T-cell (primary cell): ENCODE measurements at regions not wholly inside any gene's neighbourhood (a gene's known extent, or its start where the extent isn't known, plus 50 kb on each side); places are given as distances from the start of the nearest gene placed in this dataset.
"Not testable (repeated sequence)": the region's sequence is repeated elsewhere in the genome, so short reads cannot be mapped to it uniquely, and the experiment has no call there.

ENCODE experiments used
- ATAC-seq, 4 experiments: fragments of 200-7000 bp in 3 of 4; fragments of 150-1000 bp in 1 of 4; cut with Tn5 transposase; replicated peaks in 1 of 4; 1 replicate in 3 of 4; 2 replicates in 1 of 4; pipeline ENCODE4 v1.10.0; 2021; ENCODE audit warnings: moderate library complexity in 3 of 4, mild to moderate bottlenecking in 2 of 4, moderate number of reproducible peaks in 1 of 4
- CTCF ChIA-PET, 2 donors: fragments of 300-600 bp; sonication (Branson Sonifier 250); formaldehyde crosslinking; loops; one replicate each; lab custom pipeline; 2022; ENCODE audit warnings: antibody characterized with exemption in 2 of 2; lab: Charles Lee
- POLR2A ChIA-PET, 2 donors: fragments of 300-600 bp; sonication (Branson Sonifier 250); formaldehyde crosslinking; loops; one replicate each; lab custom pipeline; 2022; ENCODE audit warnings: antibody characterized with exemption in 2 of 2; lab: Charles Lee
- DNase-seq, 35 experiments: peaks; one replicate each; pipeline versions ENCODE4 v3.0.0 to v3.0.0-alpha.2; 2013 to 2023
- H3K27ac ChIP-seq: one replicate; pipeline ENCODE4 v1.5.1; 2013; ENCODE audit warnings: low read length
- H3K27me3 ChIP-seq, 2 experiments: replicated peaks in 1 of 2; 1 replicate in 1 of 2; 2 replicates in 1 of 2; pipeline versions ENCODE4 v1.6.1 to v1.7.0; 2013; ENCODE audit warnings: low read length in 1 of 2, mixed read lengths in 1 of 2; ENCODE audit not compliant: control insufficient read depth in 2 of 2, insufficient read depth in 2 of 2; ENCODE audit errors: extremely low read depth in 1 of 2
- H3K36me3 ChIP-seq, 2 donors: 1 replicate in 1 of 2; 2 replicates in 1 of 2; pipeline versions ENCODE4 v1.6.1 to v1.7.0; 2013; ENCODE audit warnings: low read length in 1 of 2; ENCODE audit not compliant: control insufficient read depth in 2 of 2, insufficient read depth in 1 of 2; ENCODE audit errors: extremely low read depth in 1 of 2
- H3K4me1 ChIP-seq, 2 experiments: 1 replicate in 1 of 2; 2 replicates in 1 of 2; pipeline versions ENCODE4 v1.6.1 to v1.7.0; 2013; ENCODE audit warnings: low read length in 2 of 2, mixed read lengths in 1 of 2; ENCODE audit not compliant: insufficient read depth in 2 of 2, control insufficient read depth in 1 of 2; ENCODE audit errors: extremely low read depth in 1 of 2
- H3K4me3 ChIP-seq, 2 donors: 1 replicate in 1 of 2; 2 replicates in 1 of 2; pipeline versions ENCODE4 v1.5.1 to v1.7.0; 2013; ENCODE audit warnings: mild to moderate bottlenecking in 2 of 2, low read length in 1 of 2, moderate library complexity in 1 of 2; ENCODE audit not compliant: control insufficient read depth in 1 of 2; ENCODE audit errors: extremely low read depth in 1 of 2
- H3K9me3 ChIP-seq: 2 replicates; pipeline ENCODE4 v1.7.0; 2013
- H3K27ac Mint-ChIP-seq, 2 donors: one replicate each; pipeline ENCODE4 v1.8.0; 2020 to 2021; ENCODE audit warnings: mild to moderate bottlenecking in 2 of 2, mixed read lengths in 2 of 2
- H3K27me3 Mint-ChIP-seq, 2 donors: one replicate each; pipeline ENCODE4 v1.8.0; 2021 to 2022; ENCODE audit warnings: mixed read lengths in 2 of 2
- H3K36me3 Mint-ChIP-seq: one replicate; pipeline ENCODE4 v1.8.0; 2021; ENCODE audit warnings: mixed read lengths
- H3K4me1 Mint-ChIP-seq, 3 donors: one replicate each; pipeline ENCODE4 v1.8.0; 2020 to 2022; ENCODE audit warnings: mixed read lengths in 3 of 3, mild to moderate bottlenecking in 1 of 3
- H3K4me3 Mint-ChIP-seq, 3 donors: one replicate each; pipeline ENCODE4 v1.8.0; 2020 to 2022; ENCODE audit warnings: mild to moderate bottlenecking in 3 of 3, mixed read lengths in 3 of 3, moderate library complexity in 3 of 3
- H3K9me3 Mint-ChIP-seq, 3 donors: one replicate each; pipeline ENCODE4 v1.8.0; 2020 to 2022; ENCODE audit warnings: mixed read lengths in 3 of 3
- WGBS: methylation state at CpG from one replicate; pipeline ENCODE4 v1.1.5; 2013; ENCODE audit warnings: missing lambda C conversion rate; ENCODE audit not compliant: insufficient coverage; 5-methylcytosine and 5-hydroxymethylcytosine counted together

DNA sequence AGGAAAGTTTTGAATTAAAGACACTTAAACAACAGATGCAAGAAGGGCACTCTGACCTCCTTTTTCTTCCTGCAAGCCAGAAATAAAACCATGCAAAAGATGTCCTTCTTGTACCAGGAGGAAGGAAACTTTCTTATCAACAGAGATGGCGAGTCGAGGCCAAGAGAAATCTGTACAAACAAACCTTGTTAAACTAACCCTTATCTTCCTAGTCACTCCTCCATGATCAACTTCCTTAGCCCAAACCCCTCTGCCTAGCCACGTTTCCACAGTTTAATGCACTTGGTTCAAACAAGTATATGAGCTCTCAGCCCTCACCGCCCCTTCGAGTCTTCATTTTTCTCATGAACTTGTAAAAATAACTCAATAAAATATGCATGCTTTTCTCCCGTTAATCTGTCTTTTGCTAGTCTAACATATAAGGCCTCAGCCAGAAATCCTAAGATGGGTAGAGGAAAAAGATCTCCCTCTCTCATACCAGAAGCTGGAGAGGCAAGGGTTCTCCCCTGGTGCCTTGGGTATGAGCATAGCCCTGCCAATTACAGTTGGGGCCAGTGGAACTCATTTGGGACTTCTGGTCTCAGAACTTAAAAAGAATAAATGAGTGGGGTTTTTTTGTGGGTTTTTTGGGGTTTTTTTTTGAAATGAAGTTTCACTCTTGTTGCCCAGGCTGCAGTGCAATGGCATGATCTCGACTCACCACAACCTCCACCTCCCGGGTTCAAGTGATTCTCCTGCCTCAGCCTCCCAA is 141.7 kb upstream of the SOD1 start:
- Histone ChIP-seq H3K27ac (no peak overlapping the region), H3K9me3 (no peaks in the 10 kb centered on the region), H3K27me3 (peaks cover 0 to 7% of the 10 kb centered on the region in 2 experiments), H3K36me3 (no peaks in the 10 kb centered on the region), H3K4me3 (no peak overlapping the region), H3K4me1 (no peaks in the 10 kb centered on the region)
- H3K27ac Mint-ChIP-seq, result no peak overlapping the region
- ATAC-seq, result no peak
- WGBS, result 56% methylated on average over 1 of the region's 8 CpGs
- no peaks in the 10 kb centered on the region for H3K4me1 Mint-ChIP-seq
- DNase-seq, result no peak
- no peaks in the 10 kb centered on the region for H3K36me3 Mint-ChIP-seq
- no peaks in the 10 kb centered on the region for H3K9me3 Mint-ChIP-seq
- H3K4me3 Mint-ChIP-seq, result no peak overlapping the region
- no peaks in the 10 kb centered on the region for H3K27me3 Mint-ChIP-seq
- POLR2A ChIA-PET, result no interaction called here
- CTCF ChIA-PET, result no interaction called here

DNA sequence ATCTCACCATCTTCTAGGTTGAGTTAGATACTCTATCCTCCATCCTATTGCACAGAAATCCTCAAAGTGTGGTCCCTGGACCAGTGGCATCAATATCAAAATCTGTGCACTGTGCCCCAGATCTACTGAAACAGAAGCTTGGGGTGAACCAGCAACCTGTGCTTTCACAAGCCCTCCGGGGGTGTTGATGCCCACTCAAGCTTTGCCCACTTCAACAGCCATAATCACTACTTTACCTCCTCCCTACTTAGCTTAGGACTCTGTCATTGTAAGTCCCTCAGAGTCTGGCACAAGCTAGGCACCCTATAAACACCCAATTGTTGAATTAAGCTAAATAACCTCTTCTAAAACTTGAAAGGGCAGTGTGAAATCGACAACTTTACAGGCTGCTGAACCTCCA is 144.2 kb upstream of the SOD1 start:
- CTCF ChIA-PET, result no interaction called here
- H3K27ac Mint-ChIP-seq, result peak overlapping the region in 1 of 2 donors; percentile 39
- no peaks in the 10 kb centered on the region for H3K36me3 Mint-ChIP-seq
- POLR2A ChIA-PET, result no interaction called here
- no peaks in the 10 kb centered on the region for H3K27me3 Mint-ChIP-seq
- no peaks in the 10 kb centered on the region for H3K36me3 ChIP-seq
- no peak overlapping the region for H3K4me3 Mint-ChIP-seq
- no peak overlapping the region for H3K4me3 ChIP-seq
- no peaks in the 10 kb centered on the region for H3K9me3 Mint-ChIP-seq
- 82% methylated on average over 2 of the region's 2 CpGs for WGBS
- no peaks in the 10 kb centered on the region for H3K9me3 ChIP-seq
- DNase-seq (no peak), ATAC-seq (no peak)
- peaks cover 0 to under 1% of the 10 kb centered on the region in 2 experiments for H3K4me1 ChIP-seq
- H3K27me3 ChIP-seq, result peaks cover 0 to 7% of the 10 kb centered on the region in 2 experiments
- H3K4me1 Mint-ChIP-seq, result peaks cover under 1 to 3% (median 3%) of the 10 kb centered on the region in 3 donors
- no peak overlapping the region for H3K27ac ChIP-seq

GRCh38 chr21:31514598-31514997 is 144.9 kb upstream of the SOD1 start:
- Histone ChIP-seq H3K27ac (no peak overlapping the region), H3K36me3 (no peaks in the 10 kb centered on the region), H3K9me3 (no peaks in the 10 kb centered on the region), H3K4me1 (peaks cover 3 to 6% of the 10 kb centered on the region in 2 experiments), H3K27me3 (peaks cover 0 to 7% of the 10 kb centered on the region in 2 experiments), H3K4me3 (no peak overlapping the region)
- WGBS, result 76% methylated on average over 5 of the region's 12 CpGs
- Mint-ChIP-seq H3K27me3 (no peaks in the 10 kb centered on the region), H3K36me3 (no peaks in the 10 kb centered on the region), H3K9me3 (no peaks in the 10 kb centered on the region), H3K4me3 (no peak overlapping the region), H3K4me1 (peaks cover 8 to 10% (median 9%) of the 10 kb centered on the region in 3 donors), H3K27ac (no peak overlapping the region)
- ChIA-PET CTCF (no interaction called here), POLR2A (no interaction called here)
- ATAC-seq (no peak), DNase-seq (no peak)

- H3K36me3 ChIP-seq, H3K4me3 Mint-ChIP-seq, POLR2A ChIA-PET, H3K4me3 ChIP-seq, H3K27me3 ChIP-seq, H3K27ac ChIP-seq, ATAC-seq, H3K27me3 Mint-ChIP-seq, H3K9me3 ChIP-seq, H3K27ac Mint-ChIP-seq, H3K9me3 Mint-ChIP-seq, H3K36me3 Mint-ChIP-seq, CTCF ChIA-PET, DNase-seq: not testable (repeated sequence)
- H3K4me1 ChIP-seq, result peaks cover 3 to 13% of the 10 kb centered on the region in 2 experiments
- H3K4me1 Mint-ChIP-seq, result peaks cover 18 to 20% (median 20%) of the 10 kb centered on the region in 3 donors
- WGBS, result no CpG with 5 or more reads among the region's 5 CpGs
These were observed 146.0 kb upstream of the SOD1 start for GRCh38 chr21:31513541-31513940.

DNA sequence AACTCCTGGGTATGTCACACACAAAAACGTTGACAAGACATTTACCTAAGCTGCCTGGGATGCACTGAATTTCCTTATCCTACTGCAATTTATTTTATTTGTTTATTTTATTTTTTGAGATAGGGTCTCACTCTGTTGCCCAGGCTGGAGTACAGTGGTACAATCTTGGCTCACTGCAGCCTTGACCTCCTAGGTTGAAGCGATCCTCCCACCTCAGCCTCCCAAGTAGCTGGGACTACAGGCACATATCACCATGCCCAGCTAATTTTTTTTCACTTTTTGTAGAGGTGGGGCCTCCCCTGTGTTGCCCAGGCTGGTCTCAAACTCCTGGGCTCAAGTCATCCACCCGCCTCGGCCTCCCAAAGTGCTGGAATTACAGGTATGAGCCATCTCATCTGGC is 147.5 kb upstream of the SOD1 start:
- H3K9me3 ChIP-seq, H3K27ac Mint-ChIP-seq, CTCF ChIA-PET, DNase-seq, H3K4me3 Mint-ChIP-seq, ATAC-seq, H3K27me3 Mint-ChIP-seq, H3K36me3 ChIP-seq, H3K9me3 Mint-ChIP-seq, H3K36me3 Mint-ChIP-seq, H3K27me3 ChIP-seq, H3K4me3 ChIP-seq, H3K27ac ChIP-seq, POLR2A ChIA-PET: not testable (repeated sequence)
- H3K4me1 ChIP-seq, result peaks cover 5 to 13% of the 10 kb centered on the region in 2 experiments
- peaks cover 18 to 27% (median 22%) of the 10 kb centered on the region in 3 donors for H3K4me1 Mint-ChIP-seq
- 83% methylated on average over 2 of the region's 4 CpGs for WGBS

- Histone ChIP-seq H3K9me3 (no peaks in the 10 kb centered on the region), H3K36me3 (no peaks in the 10 kb centered on the region), H3K4me1 (peaks cover 7 to 13% of the 10 kb centered on the region in 2 experiments), H3K4me3 (no peak overlapping the region), H3K27me3 (peaks cover 0 to 7% of the 10 kb centered on the region in 2 experiments), H3K27ac (no peak overlapping the region)
- DNase-seq (no peak), ATAC-seq (no peak)
- H3K4me3 Mint-ChIP-seq, result no peak overlapping the region
- no peak overlapping the region for H3K27ac Mint-ChIP-seq
- peaks cover 0 to 2% of the 10 kb centered on the region in 2 donors for H3K27me3 Mint-ChIP-seq
- 100% methylated on average over 6 of the region's 7 CpGs for WGBS
- no peaks in the 10 kb centered on the region for H3K9me3 Mint-ChIP-seq
- ChIA-PET CTCF (no interaction called here), POLR2A (no interaction called here)
- H3K36me3 Mint-ChIP-seq, result no peaks in the 10 kb centered on the region
- H3K4me1 Mint-ChIP-seq, result peaks cover 25 to 34% (median 28%) of the 10 kb centered on the region in 3 donors
These were observed 148.2 kb upstream of the SOD1 start for GRCh38 chr21:31511258-31511657.
